ENCODE measurements at regions not wholly inside any gene's neighbourhood (a gene's known extent, or its start where the extent isn't known, plus 50 kb on each side); places are given as distances from the start of the nearest gene placed in this dataset.
A peak's percentile ranks its signal among the peaks of the same experiment; 100 is the strongest.
"Not testable (repeated sequence)": the region's sequence is repeated elsewhere in the genome, so short reads cannot be mapped to it uniquely, and the experiment has no call there.

DNA sequence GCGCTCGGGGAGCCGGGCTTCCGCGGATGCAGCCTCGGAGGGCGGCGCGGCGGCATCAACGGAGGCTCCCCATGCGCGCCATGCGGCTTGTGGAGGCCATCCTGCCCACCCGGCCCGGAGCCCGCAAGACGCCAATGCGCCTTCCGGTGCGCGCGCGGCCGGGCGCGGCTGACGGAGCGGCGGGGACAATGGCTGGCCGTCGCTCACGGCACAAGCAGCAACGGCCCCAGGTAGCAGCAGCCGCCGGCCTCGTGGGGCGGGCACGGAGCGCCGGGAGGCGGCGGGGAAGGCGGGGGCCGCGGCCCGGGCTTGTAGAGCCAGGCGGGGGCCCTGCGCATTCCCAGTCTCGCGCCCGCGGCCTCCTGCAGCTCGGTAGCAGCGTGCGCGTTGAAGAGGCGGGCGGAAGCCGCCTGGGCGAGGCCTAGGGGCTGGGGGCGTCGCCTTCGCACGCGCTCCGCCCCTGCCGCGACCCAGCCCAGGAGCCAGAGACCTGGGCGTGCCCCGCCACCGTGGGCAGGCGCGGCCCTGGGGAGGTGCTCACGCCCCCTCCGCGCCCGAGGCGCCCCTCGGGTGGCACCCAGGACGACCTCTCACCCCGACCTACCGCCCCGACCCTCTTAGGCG, 130.2 kb upstream of the PRKX start:
- not testable (repeated sequence) for H3K27me3 ChIP-seq (ENCODE audit: insufficient read depth, low read length, poor library complexity, severe bottlenecking); H3K9me2 ChIP-seq (replicated peaks; ENCODE audit: low read depth, low read length); H2AFZ ChIP-seq (ENCODE audit: low read length); H3K4me3 ChIP-seq (ENCODE audit: low read length, poor library complexity, severe bottlenecking); H3K9me3 ChIP-seq (ENCODE audit: insufficient read depth, low read depth, low read length); H3K36me3 ChIP-seq (ENCODE audit: insufficient read depth, low read length); H3K4me2 ChIP-seq (ENCODE audit: low read depth, low read length, poor library complexity, severe bottlenecking); H4K20me1 ChIP-seq (ENCODE audit: insufficient read depth, low read length, poor library complexity, severe bottlenecking); H3K9ac ChIP-seq (ENCODE audit: low read depth, low read length, poor library complexity, severe bottlenecking); H3K4me1 ChIP-seq (ENCODE audit: insufficient read depth, low read length, poor library complexity, severe bottlenecking); H3F3A ChIP-seq (ENCODE audit: low read depth); H3K79me2 ChIP-seq (ENCODE audit: insufficient read depth, low read length)

DNA sequence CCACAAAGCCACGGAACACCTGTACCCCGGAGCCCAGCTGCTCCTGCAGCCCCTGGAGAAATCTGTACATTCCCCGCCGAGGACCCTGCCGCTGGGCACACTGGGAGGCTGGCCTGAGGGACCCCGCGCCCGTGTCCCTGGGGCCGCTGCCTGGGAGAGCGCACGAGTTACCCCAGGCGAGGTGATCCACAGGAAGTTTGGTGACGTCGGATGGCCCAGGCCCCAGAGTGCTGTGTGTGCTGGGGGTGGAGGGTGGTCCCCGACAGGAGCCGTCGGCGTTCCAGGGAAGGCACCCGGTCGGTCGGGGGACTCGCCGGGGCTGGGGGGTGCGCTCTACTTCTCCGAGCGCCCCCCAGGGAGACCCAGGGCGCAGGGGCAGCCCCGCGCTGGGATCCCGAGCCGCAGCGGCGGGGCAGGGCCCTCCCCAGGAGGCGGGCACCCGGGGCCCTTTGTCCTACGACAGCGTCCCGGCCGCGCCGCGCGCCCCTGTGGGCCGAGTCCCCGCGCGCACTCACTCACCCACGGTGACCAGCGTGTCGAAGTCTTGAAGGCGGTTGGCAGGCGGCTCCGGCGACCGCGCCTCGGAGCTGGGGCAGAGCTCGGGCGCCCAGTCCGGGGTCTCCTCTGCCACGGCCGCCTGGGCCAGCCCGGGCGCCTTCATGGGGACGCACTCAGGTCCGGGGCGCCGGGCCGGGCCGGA, 129.5 kb upstream of the PRKX start:
- Histone ChIP-seq H3K9ac (ENCODE audit: low read depth, low read length, poor library complexity, severe bottlenecking) (peak overlapping the region; percentile 32), H3K4me3 (ENCODE audit: low read length, poor library complexity, severe bottlenecking) (peak overlapping the region; percentile 43)
- not testable (repeated sequence) for H3F3A ChIP-seq (ENCODE audit: low read depth); H2AFZ ChIP-seq (ENCODE audit: low read length); H3K4me2 ChIP-seq (ENCODE audit: low read depth, low read length, poor library complexity, severe bottlenecking); H3K27me3 ChIP-seq (ENCODE audit: insufficient read depth, low read length, poor library complexity, severe bottlenecking); H3K79me2 ChIP-seq (ENCODE audit: insufficient read depth, low read length); H3K9me2 ChIP-seq (replicated peaks; ENCODE audit: low read depth, low read length); H3K9me3 ChIP-seq (ENCODE audit: insufficient read depth, low read depth, low read length); H3K4me1 ChIP-seq (ENCODE audit: insufficient read depth, low read length, poor library complexity, severe bottlenecking); H3K36me3 ChIP-seq (ENCODE audit: insufficient read depth, low read length); H4K20me1 ChIP-seq (ENCODE audit: insufficient read depth, low read length, poor library complexity, severe bottlenecking)

DNA sequence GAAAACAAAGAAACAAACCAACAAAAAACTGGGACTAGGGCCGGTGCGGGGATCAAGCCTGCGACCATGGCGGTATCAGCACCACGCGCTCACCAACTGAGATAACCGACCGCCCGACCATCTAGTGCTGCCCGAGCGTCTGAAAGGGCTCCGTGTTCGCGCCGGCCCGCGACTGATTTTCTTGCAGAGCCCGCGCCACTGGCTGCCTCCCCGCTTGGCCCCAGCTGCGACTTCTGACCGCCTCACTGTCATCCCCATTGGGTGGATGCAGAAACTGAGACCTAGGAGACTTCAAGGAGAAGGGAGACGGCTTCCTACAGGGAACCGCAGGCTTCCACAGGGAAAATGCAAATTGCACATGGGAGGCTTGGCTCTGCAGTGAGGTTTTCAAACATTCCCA, 125.3 kb upstream of the PRKX start:
- H4K20me1 ChIP-seq (ENCODE audit: insufficient read depth, low read length, poor library complexity, severe bottlenecking); H3K9me3 ChIP-seq (ENCODE audit: insufficient read depth, low read depth, low read length); H3K4me3 ChIP-seq (ENCODE audit: low read length, poor library complexity, severe bottlenecking); H3F3A ChIP-seq (ENCODE audit: low read depth); H3K4me1 ChIP-seq (ENCODE audit: insufficient read depth, low read length, poor library complexity, severe bottlenecking); H3K9ac ChIP-seq (ENCODE audit: low read depth, low read length, poor library complexity, severe bottlenecking); H3K4me2 ChIP-seq (ENCODE audit: low read depth, low read length, poor library complexity, severe bottlenecking); H2AFZ ChIP-seq (ENCODE audit: low read length); H3K27me3 ChIP-seq (ENCODE audit: insufficient read depth, low read length, poor library complexity, severe bottlenecking); H3K79me2 ChIP-seq (ENCODE audit: insufficient read depth, low read length); H3K9me2 ChIP-seq (replicated peaks; ENCODE audit: low read depth, low read length); H3K36me3 ChIP-seq (ENCODE audit: insufficient read depth, low read length): not testable (repeated sequence)

DNA sequence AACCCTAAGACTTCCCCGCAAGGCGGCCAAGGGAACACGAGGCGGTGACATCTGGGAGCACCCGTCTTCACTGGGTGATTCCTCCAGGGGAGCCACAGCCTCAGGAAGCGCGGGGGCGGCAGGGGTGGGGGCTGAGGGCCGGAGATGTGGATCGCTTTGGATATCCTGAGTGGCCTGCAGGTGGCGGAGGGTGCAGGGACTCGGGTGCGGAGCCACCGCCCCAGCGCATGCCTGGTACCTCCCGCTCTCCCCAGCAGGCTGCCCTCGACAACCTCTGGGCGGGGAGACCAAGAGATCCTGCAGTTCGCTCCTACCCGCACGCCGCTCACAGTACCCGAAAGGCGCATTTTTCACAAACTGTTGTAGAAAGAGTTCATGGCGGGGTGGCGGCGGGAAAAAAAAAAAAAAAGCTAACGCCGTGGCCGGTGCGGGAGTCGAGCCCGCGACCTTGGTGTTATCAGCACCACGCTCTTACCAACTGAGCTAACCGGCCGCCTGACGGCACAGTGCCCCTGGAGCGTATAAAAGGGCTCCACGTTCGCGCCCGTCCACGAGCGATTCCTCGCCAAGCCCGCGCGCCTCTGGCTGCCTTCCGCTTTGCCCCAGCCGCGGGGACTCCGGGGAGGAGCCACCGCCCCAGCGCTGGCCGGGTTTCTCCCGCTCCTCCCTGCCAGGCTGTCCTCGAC, 124.7 kb upstream of the PRKX start:
- not testable (repeated sequence) for H4K20me1 ChIP-seq (ENCODE audit: insufficient read depth, low read length, poor library complexity, severe bottlenecking); H3K36me3 ChIP-seq (ENCODE audit: insufficient read depth, low read length); H3K79me2 ChIP-seq (ENCODE audit: insufficient read depth, low read length); H2AFZ ChIP-seq (ENCODE audit: low read length); H3F3A ChIP-seq (ENCODE audit: low read depth); H3K4me2 ChIP-seq (ENCODE audit: low read depth, low read length, poor library complexity, severe bottlenecking); H3K4me1 ChIP-seq (ENCODE audit: insufficient read depth, low read length, poor library complexity, severe bottlenecking); H3K9me3 ChIP-seq (ENCODE audit: insufficient read depth, low read depth, low read length); H3K9ac ChIP-seq (ENCODE audit: low read depth, low read length, poor library complexity, severe bottlenecking); H3K9me2 ChIP-seq (replicated peaks; ENCODE audit: low read depth, low read length); H3K4me3 ChIP-seq (ENCODE audit: low read length, poor library complexity, severe bottlenecking); H3K27me3 ChIP-seq (ENCODE audit: insufficient read depth, low read length, poor library complexity, severe bottlenecking)

DNA sequence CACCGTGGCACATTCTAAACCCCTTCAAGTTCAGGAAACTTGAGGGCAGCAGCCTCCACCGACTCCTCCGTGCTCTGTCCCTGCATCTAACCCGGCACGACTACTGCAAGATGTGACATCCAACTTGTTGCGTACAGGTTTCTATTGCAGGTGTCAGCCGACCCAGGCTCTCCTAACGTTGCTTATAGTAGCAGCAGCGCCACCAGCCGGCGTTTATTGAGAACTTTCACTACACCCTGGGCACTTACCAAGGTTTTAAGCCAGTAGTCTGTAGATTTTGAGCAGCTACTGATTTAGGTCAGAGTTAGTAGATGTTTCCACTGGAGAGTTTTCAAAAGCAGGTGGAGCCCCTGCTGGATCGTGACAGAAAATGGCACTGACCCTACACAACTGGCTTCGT, 123.8 kb upstream of the PRKX start:
- H3K4me2 ChIP-seq (ENCODE audit: low read depth, low read length, poor library complexity, severe bottlenecking); H4K20me1 ChIP-seq (ENCODE audit: insufficient read depth, low read length, poor library complexity, severe bottlenecking); H3K79me2 ChIP-seq (ENCODE audit: insufficient read depth, low read length); H3K4me1 ChIP-seq (ENCODE audit: insufficient read depth, low read length, poor library complexity, severe bottlenecking); H3F3A ChIP-seq (ENCODE audit: low read depth); H2AFZ ChIP-seq (ENCODE audit: low read length); H3K27me3 ChIP-seq (ENCODE audit: insufficient read depth, low read length, poor library complexity, severe bottlenecking); H3K4me3 ChIP-seq (ENCODE audit: low read length, poor library complexity, severe bottlenecking); H3K9me2 ChIP-seq (replicated peaks; ENCODE audit: low read depth, low read length); H3K36me3 ChIP-seq (ENCODE audit: insufficient read depth, low read length); H3K9ac ChIP-seq (ENCODE audit: low read depth, low read length, poor library complexity, severe bottlenecking); H3K9me3 ChIP-seq (ENCODE audit: insufficient read depth, low read depth, low read length): not testable (repeated sequence)

DNA sequence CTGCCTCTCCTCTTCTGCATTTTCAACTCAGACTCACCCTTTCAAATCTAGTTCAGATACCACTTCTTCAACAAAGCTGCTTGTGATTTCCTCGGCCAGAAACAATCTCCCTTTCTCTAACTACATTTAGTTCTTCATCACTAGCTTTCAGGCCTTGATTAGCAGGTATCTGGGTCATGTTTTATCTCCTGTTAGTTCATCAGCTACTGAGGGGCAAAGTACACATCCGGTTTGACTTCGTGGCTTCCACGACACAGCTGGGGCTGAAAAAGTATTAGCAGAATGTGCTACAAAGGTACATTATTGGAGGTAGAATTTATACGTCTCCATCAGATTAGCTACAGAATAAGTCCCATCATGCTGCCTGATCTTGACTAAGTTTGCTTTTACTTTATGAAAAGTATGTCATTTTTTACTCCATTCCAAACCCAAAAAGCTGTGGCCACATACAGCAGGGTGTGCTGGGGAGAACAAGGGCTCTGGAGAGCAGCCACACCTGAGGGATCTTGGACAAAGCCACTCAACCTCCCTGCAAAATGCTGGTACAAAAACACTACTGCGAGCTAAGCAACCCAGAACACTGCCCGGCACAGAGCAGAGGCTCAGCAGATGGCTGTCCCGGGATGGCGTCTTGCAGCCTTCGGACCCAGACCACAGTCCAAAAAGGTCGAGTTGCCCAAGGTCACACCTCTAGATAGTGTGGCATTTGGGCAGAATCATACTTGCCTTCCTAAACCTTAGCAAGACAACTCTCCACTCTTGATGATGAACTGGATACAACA, 120.5 kb upstream of the PRKX start:
- not testable (repeated sequence) for H3K9me3 ChIP-seq (ENCODE audit: insufficient read depth, low read depth, low read length); H3K36me3 ChIP-seq (ENCODE audit: insufficient read depth, low read length); H3K4me2 ChIP-seq (ENCODE audit: low read depth, low read length, poor library complexity, severe bottlenecking); H3K4me1 ChIP-seq (ENCODE audit: insufficient read depth, low read length, poor library complexity, severe bottlenecking); H2AFZ ChIP-seq (ENCODE audit: low read length); H3K79me2 ChIP-seq (ENCODE audit: insufficient read depth, low read length); H3K27me3 ChIP-seq (ENCODE audit: insufficient read depth, low read length, poor library complexity, severe bottlenecking); H3K4me3 ChIP-seq (ENCODE audit: low read length, poor library complexity, severe bottlenecking); H4K20me1 ChIP-seq (ENCODE audit: insufficient read depth, low read length, poor library complexity, severe bottlenecking); H3K9ac ChIP-seq (ENCODE audit: low read depth, low read length, poor library complexity, severe bottlenecking); H3F3A ChIP-seq (ENCODE audit: low read depth); H3K9me2 ChIP-seq (replicated peaks; ENCODE audit: low read depth, low read length)

DNA sequence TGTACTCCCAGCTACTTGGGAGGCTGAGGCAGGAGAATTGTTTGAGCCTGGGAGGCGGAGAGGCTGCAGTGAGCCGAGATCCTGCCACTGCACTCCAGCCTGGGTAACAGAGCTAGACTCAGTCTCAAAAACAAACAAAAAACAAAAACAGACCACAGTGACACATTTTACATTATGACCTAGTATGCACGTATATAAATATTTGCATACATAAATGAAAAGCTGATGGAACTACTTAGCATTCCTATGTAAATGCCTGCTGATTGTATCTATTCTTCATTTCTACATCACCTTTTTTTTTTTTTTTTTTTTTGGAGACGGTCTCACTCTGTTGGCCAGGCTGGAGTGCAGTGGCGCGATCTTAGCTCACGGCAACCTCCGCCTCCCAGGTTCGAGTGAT, 116.6 kb upstream of the PRKX start:
- H3K9me3 ChIP-seq (ENCODE audit: insufficient read depth, low read depth, low read length); H3K9me2 ChIP-seq (replicated peaks; ENCODE audit: low read depth, low read length): not testable (repeated sequence)

More for the DNA sequence above, 116.6 kb upstream of the PRKX start:
- H3K9ac ChIP-seq (ENCODE audit: low read depth, low read length, poor library complexity, severe bottlenecking); H3K79me2 ChIP-seq (ENCODE audit: insufficient read depth, low read length); H3K4me2 ChIP-seq (ENCODE audit: low read depth, low read length, poor library complexity, severe bottlenecking); H3F3A ChIP-seq (ENCODE audit: low read depth); H4K20me1 ChIP-seq (ENCODE audit: insufficient read depth, low read length, poor library complexity, severe bottlenecking); H3K4me3 ChIP-seq (ENCODE audit: low read length, poor library complexity, severe bottlenecking); H3K36me3 ChIP-seq (ENCODE audit: insufficient read depth, low read length); H3K4me1 ChIP-seq (ENCODE audit: insufficient read depth, low read length, poor library complexity, severe bottlenecking); H2AFZ ChIP-seq (ENCODE audit: low read length); H3K27me3 ChIP-seq (ENCODE audit: insufficient read depth, low read length, poor library complexity, severe bottlenecking): not testable (repeated sequence)

Measured in Loucy (cell line).